ENCODE measurements at regions not wholly inside any gene's neighbourhood (a gene's known extent, or its start where the extent isn't known, plus 50 kb on each side); places are given as distances from the start of the nearest gene placed in this dataset.
A peak's percentile ranks its signal among the peaks of the same experiment; 100 is the strongest.
"Not testable (repeated sequence)": the region's sequence is repeated elsewhere in the genome, so short reads cannot be mapped to it uniquely, and the experiment has no call there.

DNA sequence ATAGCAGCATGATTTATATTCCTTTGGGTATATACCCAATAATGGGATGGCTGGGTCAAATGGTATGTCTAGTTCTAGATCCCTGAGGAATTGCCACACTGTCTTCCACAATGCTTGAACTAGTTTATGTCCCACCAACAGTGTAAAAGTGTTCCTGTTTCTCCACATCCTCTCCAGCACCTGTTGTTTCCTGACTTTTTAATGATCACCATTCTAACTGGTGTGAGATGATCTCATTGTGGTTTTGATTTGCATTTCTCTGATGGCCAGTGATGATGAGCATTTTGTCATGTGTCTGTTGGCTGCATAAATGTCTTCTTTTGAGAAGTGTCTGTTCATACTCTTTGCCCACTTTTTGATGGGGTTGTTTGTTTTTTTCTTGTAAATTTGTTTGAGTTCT lies 54.0 kb upstream of the GPR89A start:
- H3K4me3 ChIP-seq (ENCODE audit: low read length in 2 of 2); H3K27me3 ChIP-seq (ENCODE audit: control insufficient read depth in 1 of 2, insufficient read depth in 2 of 2, low read length in 1 of 2); H3K36me3 ChIP-seq (ENCODE audit: control insufficient read depth in 1 of 2, insufficient read depth in 2 of 2, low read length in 1 of 2); H3K9me3 ChIP-seq (ENCODE audit: control insufficient read depth, low read length); H3K4me1 ChIP-seq (ENCODE audit: control insufficient read depth in 1 of 2, insufficient read depth in 2 of 2, low read length in 2 of 2); intact Hi-C loops (cut with DNase I); ATAC-seq (ENCODE audit: low FRiP score); DNase-seq; H3K27ac ChIP-seq (ENCODE audit: low read depth in 1 of 2, low read length in 2 of 2): not testable (repeated sequence)

DNA sequence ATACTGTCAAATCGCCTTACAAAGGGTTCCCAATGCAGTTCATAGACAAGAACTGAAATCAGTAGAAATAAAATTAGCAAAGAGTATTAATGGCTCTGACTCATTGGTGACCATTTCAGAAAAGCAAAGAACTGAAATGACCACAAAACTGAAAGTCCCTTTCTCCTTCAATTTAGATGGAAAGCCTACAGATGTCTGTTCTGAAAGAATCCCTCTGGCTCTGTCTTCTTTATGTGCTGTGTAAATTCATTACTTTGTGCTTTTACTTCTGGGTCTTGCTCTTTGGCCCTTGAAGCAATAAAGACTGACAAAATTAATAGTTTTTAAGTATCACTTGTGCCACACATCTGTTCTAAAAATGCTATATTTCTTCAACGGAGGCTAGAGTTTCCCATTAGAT lies 62.7 kb upstream of the GPR89A start:
- Histone ChIP-seq H3K9me3 (ENCODE audit: control insufficient read depth, low read length) (no peaks in the 10 kb centered on the region), H3K36me3 (ENCODE audit: control insufficient read depth in 1 of 2, insufficient read depth in 2 of 2, low read length in 1 of 2) (no peaks in the 10 kb centered on the region), H3K27ac (ENCODE audit: low read depth in 1 of 2, low read length in 2 of 2) (no peak overlapping the region), H3K4me3 (ENCODE audit: low read length in 2 of 2) (no peak overlapping the region), H3K27me3 (ENCODE audit: control insufficient read depth in 1 of 2, insufficient read depth in 2 of 2, low read length in 1 of 2) (peaks cover 0 to 1% of the 10 kb centered on the region in 2 donors), H3K4me1 (ENCODE audit: control insufficient read depth in 1 of 2, insufficient read depth in 2 of 2, low read length in 2 of 2) (no peaks in the 10 kb centered on the region)
- no peak for ATAC-seq (ENCODE audit: low FRiP score)
- intact Hi-C loops (cut with DNase I), result no loop called here
- DNase-seq, result no peak
- 56 to 71% methylated on average over 2 of the region's 2 CpGs for WGBS, 2 donors

- H3K27me3 ChIP-seq (ENCODE audit: control insufficient read depth in 1 of 2, insufficient read depth in 2 of 2, low read length in 1 of 2); ATAC-seq (ENCODE audit: low FRiP score); intact Hi-C loops (cut with DNase I); DNase-seq; H3K9me3 ChIP-seq (ENCODE audit: control insufficient read depth, low read length); H3K36me3 ChIP-seq (ENCODE audit: control insufficient read depth in 1 of 2, insufficient read depth in 2 of 2, low read length in 1 of 2); H3K4me1 ChIP-seq (ENCODE audit: control insufficient read depth in 1 of 2, insufficient read depth in 2 of 2, low read length in 2 of 2); H3K4me3 ChIP-seq (ENCODE audit: low read length in 2 of 2); H3K27ac ChIP-seq (ENCODE audit: low read depth in 1 of 2, low read length in 2 of 2): not testable (repeated sequence)
- 29 to 31% methylated on average over 4 of the region's 6 CpGs for WGBS, 2 donors
Observed at GRCh38 chr1:145541685-145542084, 66.1 kb upstream of the GPR89A start.

DNA sequence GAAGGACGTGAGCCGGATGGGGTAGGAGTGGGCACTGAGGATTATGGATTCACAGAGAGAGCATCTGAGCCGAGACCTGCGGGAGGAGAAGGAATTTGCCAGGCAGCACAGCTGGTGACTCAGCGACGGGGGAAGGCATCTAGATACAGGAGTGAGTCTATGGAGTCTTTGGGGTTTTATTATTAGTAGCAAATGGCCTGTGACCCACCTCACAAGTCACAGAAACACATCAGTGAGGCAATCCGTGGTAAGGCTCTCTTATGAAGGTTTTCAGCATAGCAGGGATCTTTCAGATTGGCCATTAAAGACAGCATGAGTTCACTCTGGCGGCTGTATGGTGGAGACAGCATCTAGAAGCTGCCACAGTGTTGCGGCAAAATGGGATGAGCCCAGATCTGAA lies 66.5 kb upstream of the GPR89A start:
- H3K27me3 ChIP-seq (ENCODE audit: control insufficient read depth in 1 of 2, insufficient read depth in 2 of 2, low read length in 1 of 2); H3K36me3 ChIP-seq (ENCODE audit: control insufficient read depth in 1 of 2, insufficient read depth in 2 of 2, low read length in 1 of 2); H3K9me3 ChIP-seq (ENCODE audit: control insufficient read depth, low read length); intact Hi-C loops (cut with DNase I); ATAC-seq (ENCODE audit: low FRiP score); H3K4me1 ChIP-seq (ENCODE audit: control insufficient read depth in 1 of 2, insufficient read depth in 2 of 2, low read length in 2 of 2); DNase-seq; H3K4me3 ChIP-seq (ENCODE audit: low read length in 2 of 2); H3K27ac ChIP-seq (ENCODE audit: low read depth in 1 of 2, low read length in 2 of 2): not testable (repeated sequence)
- 29 to 30% methylated on average over 9 of the region's 9 CpGs for WGBS, 2 donors

DNA sequence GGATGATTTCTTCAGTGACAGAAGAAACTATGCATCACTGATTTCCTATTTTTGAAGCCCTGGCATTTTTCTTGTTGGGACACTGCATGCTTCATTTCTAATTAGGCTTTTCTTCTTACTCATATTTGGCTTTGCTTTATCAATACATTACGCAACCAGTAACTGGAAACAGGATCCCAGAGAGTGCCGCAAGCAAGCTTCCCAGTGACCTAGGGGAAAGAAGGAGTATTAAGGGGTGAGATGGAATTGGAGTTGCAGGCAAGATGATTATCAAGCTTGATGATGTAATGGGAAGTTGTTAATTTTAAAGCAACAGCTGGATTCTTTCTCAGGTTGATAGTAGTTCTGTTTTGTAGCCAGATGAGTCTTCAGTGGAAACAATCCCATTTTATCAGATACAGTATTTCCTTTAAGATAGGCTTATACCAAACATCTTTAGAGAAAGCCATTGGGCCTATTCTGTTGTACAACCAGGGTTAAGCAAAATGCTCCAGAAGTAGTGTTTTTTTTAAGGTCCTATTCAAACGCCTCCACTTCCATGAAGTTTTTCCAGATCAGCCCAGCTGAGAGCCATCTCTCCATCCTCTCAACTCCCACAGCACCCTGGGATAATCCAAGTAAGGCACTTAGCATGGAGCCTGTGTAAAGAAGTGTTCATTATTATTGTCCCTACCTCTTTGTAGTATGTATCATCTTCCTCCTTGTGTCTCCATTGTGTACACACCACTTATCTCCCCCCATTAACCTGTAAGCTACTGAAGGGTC lies 69.5 kb upstream of the GPR89A start:
- WGBS, 2 donors, result 49 to 63% methylated on average over 3 of the region's 3 CpGs
- DNase-seq; H3K27ac ChIP-seq (ENCODE audit: low read depth in 1 of 2, low read length in 2 of 2); H3K27me3 ChIP-seq (ENCODE audit: control insufficient read depth in 1 of 2, insufficient read depth in 2 of 2, low read length in 1 of 2); intact Hi-C loops (cut with DNase I); H3K4me3 ChIP-seq (ENCODE audit: low read length in 2 of 2); H3K36me3 ChIP-seq (ENCODE audit: control insufficient read depth in 1 of 2, insufficient read depth in 2 of 2, low read length in 1 of 2); H3K4me1 ChIP-seq (ENCODE audit: control insufficient read depth in 1 of 2, insufficient read depth in 2 of 2, low read length in 2 of 2); H3K9me3 ChIP-seq (ENCODE audit: control insufficient read depth, low read length): not testable (repeated sequence)
- peak; percentile 77 for ATAC-seq (ENCODE audit: low FRiP score)

GRCh38 chr1:145537003-145537402 lies 70.8 kb upstream of the GPR89A start:
- H3K4me1 ChIP-seq (ENCODE audit: control insufficient read depth in 1 of 2, insufficient read depth in 2 of 2, low read length in 2 of 2); intact Hi-C loops (cut with DNase I); H3K27ac ChIP-seq (ENCODE audit: low read depth in 1 of 2, low read length in 2 of 2); DNase-seq; H3K27me3 ChIP-seq (ENCODE audit: control insufficient read depth in 1 of 2, insufficient read depth in 2 of 2, low read length in 1 of 2); H3K9me3 ChIP-seq (ENCODE audit: control insufficient read depth, low read length); H3K36me3 ChIP-seq (ENCODE audit: control insufficient read depth in 1 of 2, insufficient read depth in 2 of 2, low read length in 1 of 2); H3K4me3 ChIP-seq (ENCODE audit: low read length in 2 of 2): not testable (repeated sequence)
- peak; percentile 55 for ATAC-seq (ENCODE audit: low FRiP score)
- WGBS, 2 donors, result 70 to 71% methylated on average over 2 of the region's 2 CpGs

DNA sequence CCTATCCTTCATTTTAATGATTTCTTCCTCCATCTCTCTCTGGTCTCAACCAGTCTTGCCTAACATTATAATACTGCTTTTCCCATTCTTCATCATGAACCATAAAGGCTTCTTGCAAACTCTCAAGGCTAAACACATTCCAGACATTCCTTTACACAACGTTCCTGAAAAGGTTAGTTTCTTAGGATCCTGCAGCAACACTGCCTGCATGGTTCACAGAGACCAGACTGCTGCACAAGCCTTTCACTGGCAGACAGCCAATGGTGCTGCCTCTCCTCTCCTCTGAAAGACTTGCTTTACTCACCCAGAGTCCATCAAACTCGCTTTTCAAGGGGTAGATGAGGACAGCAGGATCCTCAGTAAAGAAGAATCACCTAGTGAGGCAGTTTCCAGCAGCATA lies 72.3 kb upstream of the GPR89A start:
- H3K4me3 ChIP-seq (ENCODE audit: low read length in 2 of 2); H3K9me3 ChIP-seq (ENCODE audit: control insufficient read depth, low read length); intact Hi-C loops (cut with DNase I); ATAC-seq (ENCODE audit: low FRiP score); H3K36me3 ChIP-seq (ENCODE audit: control insufficient read depth in 1 of 2, insufficient read depth in 2 of 2, low read length in 1 of 2); H3K27me3 ChIP-seq (ENCODE audit: control insufficient read depth in 1 of 2, insufficient read depth in 2 of 2, low read length in 1 of 2); H3K27ac ChIP-seq (ENCODE audit: low read depth in 1 of 2, low read length in 2 of 2); H3K4me1 ChIP-seq (ENCODE audit: control insufficient read depth in 1 of 2, insufficient read depth in 2 of 2, low read length in 2 of 2): not testable (repeated sequence)
- peak in 1 of 2 donors; percentile 44 for DNase-seq
- 0 to 6% methylated on average over 2 of the region's 2 CpGs for WGBS, 2 donors

- H3K4me3 ChIP-seq (ENCODE audit: low read length in 2 of 2); H3K27ac ChIP-seq (ENCODE audit: low read depth in 1 of 2, low read length in 2 of 2); DNase-seq; H3K9me3 ChIP-seq (ENCODE audit: control insufficient read depth, low read length); intact Hi-C loops (cut with DNase I); H3K36me3 ChIP-seq (ENCODE audit: control insufficient read depth in 1 of 2, insufficient read depth in 2 of 2, low read length in 1 of 2); ATAC-seq (ENCODE audit: low FRiP score); H3K4me1 ChIP-seq (ENCODE audit: control insufficient read depth in 1 of 2, insufficient read depth in 2 of 2, low read length in 2 of 2); H3K27me3 ChIP-seq (ENCODE audit: control insufficient read depth in 1 of 2, insufficient read depth in 2 of 2, low read length in 1 of 2): not testable (repeated sequence)
- WGBS, 2 donors, result 19 to 21% methylated on average over 1 of the region's 1 CpG
Observed at GRCh38 chr1:145528068-145528564, 79.7 kb upstream of the GPR89A start.

GRCh38 chr1:145520159-145520558 lies 87.6 kb upstream of the GPR89A start:
- H3K4me1 ChIP-seq (ENCODE audit: control insufficient read depth in 1 of 2, insufficient read depth in 2 of 2, low read length in 2 of 2); ATAC-seq (ENCODE audit: low FRiP score); H3K9me3 ChIP-seq (ENCODE audit: control insufficient read depth, low read length); H3K36me3 ChIP-seq (ENCODE audit: control insufficient read depth in 1 of 2, insufficient read depth in 2 of 2, low read length in 1 of 2); H3K27me3 ChIP-seq (ENCODE audit: control insufficient read depth in 1 of 2, insufficient read depth in 2 of 2, low read length in 1 of 2); H3K27ac ChIP-seq (ENCODE audit: low read depth in 1 of 2, low read length in 2 of 2); intact Hi-C loops (cut with DNase I); DNase-seq; H3K4me3 ChIP-seq (ENCODE audit: low read length in 2 of 2): not testable (repeated sequence)
- WGBS, 2 donors, result 77 to 81% methylated on average over 3 of the region's 3 CpGs

All from aorta (tissue), 5 donors.